ENCODE measurements at regions not wholly inside any gene's neighbourhood (a gene's known extent, or its start where the extent isn't known, plus 50 kb on each side); places are given as distances from the start of the nearest gene placed in this dataset.
"Not testable (repeated sequence)": the region's sequence is repeated elsewhere in the genome, so short reads cannot be mapped to it uniquely, and the experiment has no call there.

DNA sequence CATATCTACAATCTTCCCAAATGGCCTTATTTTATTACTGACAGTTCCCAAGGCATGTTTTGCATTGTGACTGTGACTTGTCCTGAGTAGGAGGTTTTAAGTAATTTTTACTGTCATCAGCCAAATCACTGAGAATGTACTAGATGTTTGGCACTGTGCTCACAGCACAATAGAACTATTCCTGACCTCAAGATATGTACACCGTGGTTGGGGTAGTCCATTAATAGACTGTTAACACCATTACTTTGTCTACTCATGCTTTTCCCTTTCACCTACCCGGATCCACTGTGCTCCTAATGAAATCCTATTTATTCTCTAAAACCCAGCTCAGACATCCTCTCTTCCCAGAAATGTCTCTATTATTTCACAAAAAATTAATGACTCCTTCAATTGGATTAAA, 168.7 kb upstream of the TENM4 start:
- POLR2A ChIA-PET: no interaction called here
- DNase-seq (ENCODE audit: low read depth): no peak
- Histone ChIP-seq H3K4me3 (ENCODE audit: low read depth, low read length) (no peak overlapping the region), H3K27me3 (ENCODE audit: control insufficient read depth, insufficient read depth, low read length) (no peaks in the 10 kb centered on the region; the same call in 1 of the 2 replicates), H3K36me3 (ENCODE audit: control insufficient read depth, insufficient read depth, low read length) (no peaks in the 10 kb centered on the region)
- TF ChIP-seq CTCF (IDR thresholded peaks at IDR 0.05; ENCODE audit: insufficient read depth, low read depth, low read length): no peak
- CTCF ChIA-PET: no interaction called here

- H3K27me3 ChIP-seq (ENCODE audit: control insufficient read depth, insufficient read depth, low read length); H3K36me3 ChIP-seq (ENCODE audit: control insufficient read depth, insufficient read depth, low read length); H3K4me3 ChIP-seq (ENCODE audit: low read depth, low read length); CTCF ChIA-PET; POLR2A ChIA-PET; DNase-seq (ENCODE audit: low read depth): not testable (repeated sequence)
These were observed 165.6 kb upstream of the TENM4 start for GRCh38 chr11:79606461-79606860.

DNA sequence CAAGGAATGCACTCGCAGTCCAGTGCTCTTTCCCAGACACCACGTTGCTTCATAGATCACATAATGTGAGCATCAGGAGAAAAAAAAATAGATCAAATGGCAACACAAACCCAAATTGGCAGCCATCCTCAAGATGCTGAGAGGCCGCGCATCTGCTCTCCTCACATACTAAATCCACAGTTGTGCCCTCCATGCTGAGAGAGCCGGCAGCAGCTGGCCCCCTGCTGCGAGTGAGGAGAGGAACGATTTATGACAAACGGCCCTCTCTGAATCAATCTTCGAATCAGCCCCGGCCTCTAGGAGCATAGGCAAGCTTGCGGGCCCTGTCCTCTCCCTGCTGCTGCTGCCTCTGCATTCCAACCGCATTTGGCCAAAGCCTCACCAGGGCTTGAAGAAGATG, 159.9 kb upstream of the TENM4 start:
- TF ChIP-seq CTCF (IDR thresholded peaks at IDR 0.05; ENCODE audit: insufficient read depth, low read depth, low read length): no peak
- ChIA-PET POLR2A (no interaction called here), CTCF (interaction anchor here (1.5 kb wide), 1 partner anchor 18 kb away, joined by 3 read pairs; no protein-coding TSS in a partner anchor)
- H3K4me3 ChIP-seq (ENCODE audit: low read depth, low read length): no peak overlapping the region
- no peak for DNase-seq (ENCODE audit: low read depth)
- no peaks in the 10 kb centered on the region for H3K36me3 ChIP-seq (ENCODE audit: control insufficient read depth, insufficient read depth, low read length)
- no peaks in the 10 kb centered on the region for H3K27me3 ChIP-seq (ENCODE audit: control insufficient read depth, insufficient read depth, low read length)

DNA sequence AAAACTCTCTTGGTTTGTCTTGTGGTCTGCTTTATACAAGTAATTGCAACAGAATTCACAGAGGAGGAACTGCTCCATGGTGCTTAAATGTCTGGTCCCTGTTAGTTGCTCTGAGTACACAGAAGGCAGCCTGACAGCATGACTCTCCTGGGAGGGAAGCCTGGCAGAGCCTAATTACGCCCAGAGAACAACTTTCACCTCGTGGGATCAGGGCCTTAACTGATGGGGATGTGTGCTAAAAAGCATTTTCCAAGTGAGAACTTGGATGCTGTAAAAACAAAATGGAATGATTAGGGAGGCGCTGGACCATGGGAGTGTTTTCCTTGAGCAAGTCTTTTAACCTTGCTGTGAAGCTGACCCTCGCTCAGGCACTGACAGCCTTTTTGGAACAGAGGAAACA, 154.0 kb upstream of the TENM4 start:
- Histone ChIP-seq H3K4me3 (ENCODE audit: low read depth, low read length) (no peak overlapping the region), H3K27me3 (ENCODE audit: control insufficient read depth, insufficient read depth, low read length) (no peaks in the 10 kb centered on the region), H3K36me3 (ENCODE audit: control insufficient read depth, insufficient read depth, low read length) (no peaks in the 10 kb centered on the region)
- TF ChIP-seq CTCF (IDR thresholded peaks at IDR 0.05; ENCODE audit: insufficient read depth, low read depth, low read length): no peak
- ChIA-PET POLR2A (no interaction called here), CTCF (no interaction called here)
- DNase-seq (ENCODE audit: low read depth): no peak

DNA sequence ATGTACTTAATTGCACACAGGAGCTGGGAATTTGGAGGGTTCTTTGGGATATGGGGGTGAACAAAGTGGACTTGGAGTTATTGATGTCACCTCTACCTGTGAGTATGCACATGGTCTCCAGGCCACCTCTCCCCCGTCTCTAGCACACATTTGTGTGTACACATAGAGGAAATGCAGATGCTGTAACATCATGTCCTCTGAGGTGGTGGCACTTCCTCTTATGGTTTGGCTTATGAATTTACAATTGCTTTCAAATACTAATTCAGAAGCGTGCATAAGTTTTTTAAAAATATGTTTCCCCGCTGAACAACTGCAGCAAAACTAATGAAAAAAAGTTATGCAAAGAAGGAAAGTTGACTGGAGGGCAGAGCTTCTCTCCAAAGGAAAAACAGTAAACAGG, 152.0 kb upstream of the TENM4 start:
- TF ChIP-seq CTCF (IDR thresholded peaks at IDR 0.05; ENCODE audit: insufficient read depth, low read depth, low read length): no peak
- H3K36me3 ChIP-seq (ENCODE audit: control insufficient read depth, insufficient read depth, low read length): no peaks in the 10 kb centered on the region
- POLR2A ChIA-PET: no interaction called here
- H3K4me3 ChIP-seq (ENCODE audit: low read depth, low read length): no peak overlapping the region
- H3K27me3 ChIP-seq (ENCODE audit: control insufficient read depth, insufficient read depth, low read length): no peaks in the 10 kb centered on the region
- CTCF ChIA-PET: no interaction called here
- DNase-seq (ENCODE audit: low read depth): no peak

- DNase-seq (ENCODE audit: low read depth): no peak
- POLR2A ChIA-PET: no interaction called here
- CTCF ChIA-PET: no interaction called here
- Histone ChIP-seq H3K36me3 (ENCODE audit: control insufficient read depth, insufficient read depth, low read length) (no peaks in the 10 kb centered on the region), H3K4me3 (ENCODE audit: low read depth, low read length) (no peak overlapping the region), H3K27me3 (ENCODE audit: control insufficient read depth, insufficient read depth, low read length) (no peaks in the 10 kb centered on the region)
- no peak for TF ChIP-seq CTCF (IDR thresholded peaks at IDR 0.05; ENCODE audit: insufficient read depth, low read depth, low read length)
These were observed 151.6 kb upstream of the TENM4 start for GRCh38 chr11:79592406-79592805.
